HAP-1 (cell line): ENCODE measurements at regions not wholly inside any gene's neighbourhood (a gene's known extent, or its start where the extent isn't known, plus 50 kb on each side); places are given as distances from the start of the nearest gene placed in this dataset.

Experiments
- DNase-seq, 2 experiments: peaks; one replicate each; pipeline ENCODE4 v3.0.0-alpha.2; 2016 to 2020; ENCODE audit warnings: low spot score in 2 of 2
- H3K27me3 ChIP-seq: fragments of 250-450 bp; sonication (Bioruptor Pico); 2 replicates; pipeline ENCODE4 v1.5.1; 2020; ENCODE audit warnings: low read depth, mild to moderate bottlenecking, moderate library complexity
- H3K36me3 ChIP-seq: fragments of 250-450 bp; sonication (Bioruptor Pico); replicated peaks from 2 replicates; pipeline ENCODE4 v1.5.1; 2020; ENCODE audit warnings: mild to moderate bottlenecking
- H3K4me1 ChIP-seq: fragments of 250-450 bp; sonication (Bioruptor Pico); 2 replicates; pipeline ENCODE4 v1.5.1; 2020; ENCODE audit warnings: mild to moderate bottlenecking
- H3K4me3 ChIP-seq: fragments of 250-450 bp; sonication (Bioruptor Pico); 2 replicates; pipeline ENCODE4 v1.5.1; 2020; ENCODE audit warnings: mild to moderate bottlenecking, moderate library complexity
- H3K9me3 ChIP-seq: fragments of 250-450 bp; sonication (Bioruptor Pico); 2 replicates; pipeline ENCODE4 v1.5.1; 2020; ENCODE audit warnings: mild to moderate bottlenecking, moderate library complexity
- in situ Hi-C: fragments of 300-500 bp; cut with MboI; formaldehyde crosslinking; loops from 3 replicates; pipeline ENCODE4 v1.14.3; 2020; ENCODE audit warnings: low sequenced_read_pairs, inconsistent platforms, mixed read lengths

GRCh38 chr5:142397178-142397577, 72.4 kb upstream of the SPRY4 start:
- in situ Hi-C loops: no loop called here
- no peak for DNase-seq
- Histone ChIP-seq H3K9me3 (no peaks in the 10 kb centered on the region), H3K4me1 (peaks cover 6% of the 10 kb centered on the region), H3K36me3 (no peaks in the 10 kb centered on the region), H3K27me3 (no peaks in the 10 kb centered on the region), H3K4me3 (no peak overlapping the region)

GRCh38 chr5:142396436-142397038, 71.7 kb upstream of the SPRY4 start:
- in situ Hi-C loops: no loop called here
- DNase-seq: no peak
- no peaks in the 10 kb centered on the region for H3K36me3 ChIP-seq

GRCh38 chr5:142395334-142395733, 70.5 kb upstream of the SPRY4 start:
- DNase-seq: no peak
- Histone ChIP-seq H3K27me3 (peaks cover 11% of the 10 kb centered on the region; the same call in 1 of the 2 replicates), H3K4me3 (no peak overlapping the region), H3K36me3 (no peaks in the 10 kb centered on the region), H3K9me3 (no peaks in the 10 kb centered on the region), H3K4me1 (no peaks in the 10 kb centered on the region)
- in situ Hi-C loops: no loop called here

More at GRCh38 chr5:142396436-142397038, 71.7 kb upstream of the SPRY4 start:
- Histone ChIP-seq H3K9me3 (no peaks in the 10 kb centered on the region), H3K4me3 (no peak overlapping the region), H3K4me1 (no peaks in the 10 kb centered on the region; the same call in 1 of the 2 replicates), H3K27me3 (0 out of 2 replicates have a peak, but pooled peaks cover 4% of the 10 kb centered on the region)

- no peak for DNase-seq
- no peaks in the 10 kb centered on the region for H3K4me1 ChIP-seq
- H3K27me3 ChIP-seq: peaks cover 11% of the 10 kb centered on the region; the same call in 1 of the 2 replicates
- H3K4me3 ChIP-seq: no peak overlapping the region
- in situ Hi-C loops: no loop called here
- no peaks in the 10 kb centered on the region for H3K9me3 ChIP-seq
- no peaks in the 10 kb centered on the region for H3K36me3 ChIP-seq
These were observed 66.4 kb upstream of the SPRY4 start for GRCh38 chr5:142391058-142391845.

GRCh38 chr5:142390334-142390733, 65.5 kb upstream of the SPRY4 start:
- DNase-seq: no peak
- H3K4me3 ChIP-seq: no peak overlapping the region
- in situ Hi-C loops: no loop called here
- H3K4me1 ChIP-seq: no peaks in the 10 kb centered on the region
- peaks cover 11% of the 10 kb centered on the region; the same call in 1 of the 2 replicates for H3K27me3 ChIP-seq
- H3K9me3 ChIP-seq: no peaks in the 10 kb centered on the region
- H3K36me3 ChIP-seq: no peaks in the 10 kb centered on the region

- DNase-seq: no peak
- in situ Hi-C loops: no loop called here
- H3K36me3 ChIP-seq: no peaks in the 10 kb centered on the region
These were observed 63.9 kb upstream of the SPRY4 start for GRCh38 chr5:142388696-142389095.

GRCh38 chr5:142387024-142387682, 62.3 kb upstream of the SPRY4 start:
- Histone ChIP-seq H3K4me3 (no peak overlapping the region), H3K36me3 (no peaks in the 10 kb centered on the region), H3K4me1 (no peaks in the 10 kb centered on the region), H3K27me3 (peaks cover 11% of the 10 kb centered on the region; the same call in 1 of the 2 replicates), H3K9me3 (no peaks in the 10 kb centered on the region)
- DNase-seq: no peak
- in situ Hi-C loops: no loop called here

More at GRCh38 chr5:142388696-142389095, 63.9 kb upstream of the SPRY4 start:
- H3K4me3 ChIP-seq: no peak overlapping the region
- no peaks in the 10 kb centered on the region for H3K4me1 ChIP-seq
- peaks cover 11% of the 10 kb centered on the region; the same call in 1 of the 2 replicates for H3K27me3 ChIP-seq
- no peaks in the 10 kb centered on the region for H3K9me3 ChIP-seq

- in situ Hi-C loops: no loop called here
- Histone ChIP-seq H3K4me3 (no peak overlapping the region), H3K27me3 (peaks cover 5% of the 10 kb centered on the region; the same call in 1 of the 2 replicates), H3K4me1 (no peaks in the 10 kb centered on the region), H3K36me3 (no peaks in the 10 kb centered on the region), H3K9me3 (no peaks in the 10 kb centered on the region)
- no peak for DNase-seq
These were observed 61.6 kb upstream of the SPRY4 start for GRCh38 chr5:142386137-142387023.

GRCh38 chr5:142385194-142385593, 60.4 kb upstream of the SPRY4 start:
- Histone ChIP-seq H3K36me3 (no peaks in the 10 kb centered on the region), H3K27me3 (no peaks in the 10 kb centered on the region), H3K9me3 (no peaks in the 10 kb centered on the region), H3K4me1 (no peaks in the 10 kb centered on the region), H3K4me3 (no peak overlapping the region)
- no peak for DNase-seq
- in situ Hi-C loops: no loop called here

GRCh38 chr5:142384014-142384413, 59.2 kb upstream of the SPRY4 start:
- no peaks in the 10 kb centered on the region for H3K36me3 ChIP-seq
- no peaks in the 10 kb centered on the region for H3K4me1 ChIP-seq
- in situ Hi-C loops: no loop called here
- no peaks in the 10 kb centered on the region for H3K27me3 ChIP-seq
- no peak overlapping the region for H3K4me3 ChIP-seq
- H3K9me3 ChIP-seq: no peaks in the 10 kb centered on the region
- no peak for DNase-seq

- Histone ChIP-seq H3K36me3 (no peaks in the 10 kb centered on the region), H3K4me1 (no peaks in the 10 kb centered on the region), H3K4me3 (no peak overlapping the region), H3K27me3 (no peaks in the 10 kb centered on the region), H3K9me3 (no peaks in the 10 kb centered on the region)
- in situ Hi-C loops: no loop called here
- DNase-seq: no peak
These were observed 57.4 kb upstream of the SPRY4 start for GRCh38 chr5:142382186-142382585.

GRCh38 chr5:142378737-142379634, 54.2 kb upstream of the SPRY4 start:
- H3K36me3 ChIP-seq: no peaks in the 10 kb centered on the region
- no peak overlapping the region for H3K4me3 ChIP-seq
- H3K27me3 ChIP-seq: no peaks in the 10 kb centered on the region
- H3K4me1 ChIP-seq: no peaks in the 10 kb centered on the region
- in situ Hi-C loops: no loop called here
- DNase-seq: no peak
- no peaks in the 10 kb centered on the region for H3K9me3 ChIP-seq
